Heart right ventricle (tissue), 16 donors: ENCODE measurements at regions not wholly inside any gene's neighbourhood (a gene's known extent, or its start where the extent isn't known, plus 50 kb on each side); places are given as distances from the start of the nearest gene placed in this dataset.

Experiments used
- ATAC-seq, 8 donors: fragments of 200-7000 bp; cut with Tn5 transposase; one replicate each; pipeline ENCODE4 v1.9.1; 2020; ENCODE audit warnings: mild to moderate bottlenecking in 8 of 8, moderate library complexity in 8 of 8, moderate number of reproducible peaks in 1 of 8
- DNase-seq, 2 donors: peaks; one replicate each; pipeline ENCODE4 v3.0.0-alpha.2; 2020
- H3K27ac ChIP-seq, 10 donors: fragments of 200-600 bp; sonication (generic) in 2 of 10; one replicate each; pipeline versions ENCODE4 v1.5.0 to v1.8.0; 2020 to 2022; ENCODE audit warnings: mild to moderate bottlenecking in 3 of 10
- H3K27me3 ChIP-seq, 7 donors: fragments of 200-600 bp; one replicate each; pipeline ENCODE4 v1.8.0; 2021 to 2022; ENCODE audit warnings: mild to moderate bottlenecking in 2 of 7
- H3K36me3 ChIP-seq, 9 donors: fragments of 200-600 bp; sonication (generic) in 1 of 9; one replicate each; pipeline versions ENCODE4 v1.5.0 to v1.8.0; 2020 to 2022; ENCODE audit warnings: mild to moderate bottlenecking in 2 of 9
- H3K4me1 ChIP-seq, 9 donors: fragments of 200-600 bp; sonication (generic) in 1 of 9; one replicate each; pipeline versions ENCODE4 v1.5.0 to v1.8.0; 2020 to 2022; ENCODE audit warnings: mild to moderate bottlenecking in 4 of 9
- H3K4me3 ChIP-seq, 10 donors: fragments of 200-600 bp; sonication (generic) in 2 of 10; one replicate each; pipeline versions ENCODE4 v1.5.0 to v1.8.0; 2020 to 2022; ENCODE audit warnings: mild to moderate bottlenecking in 7 of 10, moderate library complexity in 2 of 10
- H3K9me3 ChIP-seq, 11 donors: fragments of 200-600 bp in 10 of 11; sonication (generic) in 2 of 11; one replicate each; pipeline versions ENCODE4 v1.5.0 to v1.8.0; 2013 to 2022; ENCODE audit warnings: mild to moderate bottlenecking in 2 of 11, control low read depth in 1 of 11, moderate library complexity in 1 of 11
- CTCF ChIP-seq, 9 donors: fragments of 200-600 bp; sonication (generic) in 2 of 9; IDR thresholded peaks; one replicate each; pipeline versions ENCODE4 v1.5.0 to v1.8.0; 2021 to 2022; ENCODE audit warnings: antibody characterized with exemption in 9 of 9, mild to moderate bottlenecking in 5 of 9, moderate library complexity in 1 of 9
- WGBS, 2 donors: extraction: QIAGEN DNeasy Blood & Tissue Kit; methylation state at CpG; one replicate each; pipeline ENCODE4 v1.1.7; 2013; ENCODE audit warnings: inconsistent platforms in 1 of 2; 5-methylcytosine and 5-hydroxymethylcytosine counted together
- intact Hi-C, 10 donors: fragments of 100-400 bp; cut with DNase I; formaldehyde crosslinking; loops; one replicate each; pipeline versions ENCODE4 v1.11.1 to v1.14.2; 2022
- donor health status: Arrhythmogenic right ventricular cardiomyopathy.
- donor health status: ischemic (EF 13 %, LVEDD 7.1; RV severe dilation, severe dysfunction).
- donor health status: healthy with polysubstance abuse.
- donor health status: DM: no; HTN: yes; CAD: no.
- donor health status: DM: no; HTN: no; CAD: no.
- donor health status: ischemic (EF 25% LVEDD 6.9; RV normal size, moderate dysfunction).
- donor health status: ischemic (EF 25% LVEDD 5.7; RV mildly dilated, moderate dysfunction).
- donor health status: healthy.
- donor health status: DM: yes; HTN: yes; CAD: no.
- donor health status: Ischemic cardiomyopathy.
- donor health status: ischemic (EF 35%, LVEDD 5.7; RV mildly dilated, moderate dysfunction).
- donor health status: nonischemic (EF 11% LVEDD 7.7; RV severe dilation, severe dysfunction).
- donor health status: DM: yes; HTN: yes; CAD: no.
- donor health status: PGD.
- donor health status: ischemic (EF 29% LVEDD 5.4; RV normal size, mild dysfunction).
- donor health status: nonischemic (EF 23%, LVEDD 6.1; RV moderate dilation, normal function).

GRCh38 chr2:122096761-122097160 lies 341.3 kb downstream of the TSN start:
- 39 to 54% methylated on average over 2 of the region's 2 CpGs for WGBS, 2 donors
- ATAC-seq (no peak), DNase-seq (no peak)
- Histone ChIP-seq H3K4me1 (no peaks in the 10 kb centered on the region), H3K4me3 (no peak overlapping the region), H3K27me3 (peaks cover 0 to 5% (median 0%) of the 10 kb centered on the region in 7 donors), H3K9me3 (no peaks in the 10 kb centered on the region), H3K27ac (no peak overlapping the region), H3K36me3 (no peaks in the 10 kb centered on the region)
- intact Hi-C loops: no loop called here
- no peak for TF ChIP-seq CTCF (IDR thresholded peaks at IDR 0.05)

GRCh38 chr2:122098306-122098705 lies 342.9 kb downstream of the TSN start:
- DNase-seq (no peak), ATAC-seq (no peak)
- no peak for TF ChIP-seq CTCF (IDR thresholded peaks at IDR 0.05)
- intact Hi-C loops: no loop called here
- Histone ChIP-seq H3K9me3 (no peaks in the 10 kb centered on the region), H3K4me3 (no peak overlapping the region), H3K27me3 (peaks cover 0 to 2% (median 0%) of the 10 kb centered on the region in 7 donors), H3K27ac (no peak overlapping the region), H3K4me1 (no peaks in the 10 kb centered on the region), H3K36me3 (no peaks in the 10 kb centered on the region)
- 81 to 84% methylated on average over 1 of the region's 1 CpG for WGBS, 2 donors

GRCh38 chr2:122100346-122100745 lies 344.9 kb downstream of the TSN start:
- no peak for TF ChIP-seq CTCF (IDR thresholded peaks at IDR 0.05)
- Histone ChIP-seq H3K9me3 (no peaks in the 10 kb centered on the region), H3K4me1 (no peaks in the 10 kb centered on the region), H3K27me3 (no peaks in the 10 kb centered on the region), H3K4me3 (no peak overlapping the region), H3K36me3 (no peaks in the 10 kb centered on the region), H3K27ac (no peak overlapping the region)
- DNase-seq (no peak), ATAC-seq (no peak)
- WGBS, 2 donors: 40 to 42% methylated on average over 2 of the region's 2 CpGs
- intact Hi-C loops: loop anchor here in 1 of 10 donors (2.0 kb wide), 1 partner anchor 30 kb away; no protein-coding TSS in a partner anchor

GRCh38 chr2:122100756-122101155 lies 345.3 kb downstream of the TSN start:
- Histone ChIP-seq H3K4me1 (no peaks in the 10 kb centered on the region), H3K27me3 (no peaks in the 10 kb centered on the region), H3K4me3 (no peak overlapping the region), H3K9me3 (no peaks in the 10 kb centered on the region), H3K27ac (no peak overlapping the region), H3K36me3 (no peaks in the 10 kb centered on the region)
- ATAC-seq (no peak), DNase-seq (no peak)
- no peak for TF ChIP-seq CTCF (IDR thresholded peaks at IDR 0.05)
- intact Hi-C loops: loop anchor here in 1 of 10 donors (2.0 kb wide), 1 partner anchor 30 kb away; no protein-coding TSS in a partner anchor
